ENCODE measurements at regions not wholly inside any gene's neighbourhood (a gene's known extent, or its start where the extent isn't known, plus 50 kb on each side); places are given as distances from the start of the nearest gene placed in this dataset.

DNA sequence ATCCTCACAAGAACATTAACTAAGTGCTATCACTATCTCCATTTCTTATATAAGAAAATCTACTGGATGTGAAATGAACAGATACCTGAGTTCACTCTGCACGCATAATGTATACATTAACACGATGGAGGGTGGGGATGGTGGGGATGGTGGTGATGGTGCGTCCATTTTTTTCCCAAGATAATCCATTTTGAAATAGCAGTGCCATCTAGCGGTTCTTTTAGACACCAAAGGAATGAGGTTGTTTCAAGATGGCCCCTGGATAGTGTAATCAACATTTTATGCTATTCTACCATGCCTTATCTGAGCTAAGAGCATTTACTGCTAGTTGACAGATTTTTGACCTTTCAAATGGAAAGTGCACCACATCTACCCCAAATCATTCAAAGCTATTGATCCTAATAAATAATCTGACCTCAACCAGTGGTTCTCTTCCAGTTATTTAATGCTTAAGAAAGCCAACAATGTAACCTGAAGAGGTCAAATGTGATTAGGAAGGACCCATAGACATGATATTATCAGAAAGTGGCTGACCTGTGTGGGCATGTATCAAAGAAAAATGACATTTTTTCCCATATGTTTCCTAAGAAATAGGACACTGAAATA, 714.7 kb upstream of the TENM4 start:
- TF ChIP-seq, protein P1, sequence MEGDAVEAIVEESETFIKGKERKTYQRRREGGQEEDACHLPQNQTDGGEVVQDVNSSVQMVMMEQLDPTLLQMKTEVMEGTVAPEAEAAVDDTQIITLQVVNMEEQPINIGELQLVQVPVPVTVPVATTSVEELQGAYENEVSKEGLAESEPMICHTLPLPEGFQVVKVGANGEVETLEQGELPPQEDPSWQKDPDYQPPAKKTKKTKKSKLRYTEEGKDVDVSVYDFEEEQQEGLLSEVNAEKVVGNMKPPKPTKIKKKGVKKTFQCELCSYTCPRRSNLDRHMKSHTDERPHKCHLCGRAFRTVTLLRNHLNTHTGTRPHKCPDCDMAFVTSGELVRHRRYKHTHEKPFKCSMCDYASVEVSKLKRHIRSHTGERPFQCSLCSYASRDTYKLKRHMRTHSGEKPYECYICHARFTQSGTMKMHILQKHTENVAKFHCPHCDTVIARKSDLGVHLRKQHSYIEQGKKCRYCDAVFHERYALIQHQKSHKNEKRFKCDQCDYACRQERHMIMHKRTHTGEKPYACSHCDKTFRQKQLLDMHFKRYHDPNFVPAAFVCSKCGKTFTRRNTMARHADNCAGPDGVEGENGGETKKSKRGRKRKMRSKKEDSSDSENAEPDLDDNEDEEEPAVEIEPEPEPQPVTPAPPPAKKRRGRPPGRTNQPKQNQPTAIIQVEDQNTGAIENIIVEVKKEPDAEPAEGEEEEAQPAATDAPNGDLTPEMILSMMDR (conservative IDR thresholded peaks at IDR 0.05): peak; percentile 72
- DNase-seq (ENCODE audit: low read depth, low spot score): peak; percentile 6
- Mint-ChIP-seq H3K36me3 (ENCODE audit: low read depth) (no peaks in the 10 kb centered on the region), H3K9me3 (no peaks in the 10 kb centered on the region), H3K27me3 (ENCODE audit: low read depth) (no peaks in the 10 kb centered on the region), H3K27ac (ENCODE audit: unreplicated experiment) (no peak overlapping the region), H3K4me3 (no peak overlapping the region), H3K4me1 (peaks cover 4% of the 10 kb centered on the region)

DNA sequence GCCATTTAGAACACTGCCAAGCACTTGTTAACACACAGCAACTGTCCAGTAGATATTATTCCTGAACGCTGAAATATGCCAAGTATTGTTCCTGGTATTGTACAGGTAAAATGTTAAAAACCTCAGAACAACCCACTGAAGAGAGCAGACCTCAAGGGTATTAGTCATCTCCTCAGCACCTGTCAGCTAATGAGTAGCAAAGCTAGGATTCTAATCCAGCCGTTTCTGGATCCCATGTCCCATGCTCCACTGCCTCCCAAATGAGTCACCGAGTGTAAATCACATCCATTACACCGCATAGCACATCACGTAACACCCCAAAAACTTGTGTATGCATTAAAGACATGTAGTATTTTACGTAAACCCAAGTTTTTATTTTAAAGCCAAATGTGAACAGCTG, 705.4 kb upstream of the TENM4 start:
- peaks cover 13% of the 10 kb centered on the region for H3K4me1 Mint-ChIP-seq
- no peaks in the 10 kb centered on the region for H3K36me3 Mint-ChIP-seq (ENCODE audit: low read depth)
- no peak overlapping the region for H3K27ac Mint-ChIP-seq (ENCODE audit: unreplicated experiment)
- TF ChIP-seq, protein P1 (conservative IDR thresholded peaks at IDR 0.05): no peak
- no peak overlapping the region for H3K4me3 Mint-ChIP-seq
- no peaks in the 10 kb centered on the region for H3K27me3 Mint-ChIP-seq (ENCODE audit: low read depth)
- no peaks in the 10 kb centered on the region for H3K9me3 Mint-ChIP-seq
- no peak for DNase-seq (ENCODE audit: low read depth, low spot score)

DNA sequence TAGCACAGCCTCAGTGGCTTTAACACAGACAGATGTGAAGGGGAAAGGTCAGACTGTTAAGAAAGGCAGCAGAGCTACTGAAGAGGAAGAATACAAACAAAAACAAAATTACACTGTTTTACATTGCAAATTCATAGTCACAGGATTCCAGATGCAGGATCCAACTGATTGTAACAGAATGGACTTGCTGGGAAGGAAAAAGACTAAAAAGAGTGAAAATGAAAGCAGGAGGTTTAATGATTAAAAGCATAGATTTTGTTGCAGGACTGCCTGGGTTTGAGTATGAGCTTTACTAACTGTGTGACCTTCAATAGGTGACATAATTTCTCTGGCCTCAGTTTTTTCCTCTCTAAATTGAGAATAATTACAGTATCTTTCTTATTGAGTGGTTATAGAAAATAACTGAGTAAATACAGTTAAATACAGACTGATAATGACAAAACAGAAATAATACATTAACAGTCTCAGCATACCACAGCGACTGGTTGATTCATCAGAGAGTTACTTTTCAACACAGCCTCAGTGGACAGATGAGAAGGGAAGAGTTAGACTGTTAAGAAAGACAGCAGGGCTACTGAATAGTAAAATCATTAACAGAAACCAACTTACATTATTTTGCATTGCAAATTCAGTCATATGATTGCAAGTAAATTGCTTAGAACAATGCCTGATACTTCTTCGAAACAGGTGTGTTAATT, 704.2 kb upstream of the TENM4 start:
- no peaks in the 10 kb centered on the region for H3K27me3 Mint-ChIP-seq (ENCODE audit: low read depth)
- no peak overlapping the region for H3K27ac Mint-ChIP-seq (ENCODE audit: unreplicated experiment)
- no peaks in the 10 kb centered on the region for H3K36me3 Mint-ChIP-seq (ENCODE audit: low read depth)

DNA sequence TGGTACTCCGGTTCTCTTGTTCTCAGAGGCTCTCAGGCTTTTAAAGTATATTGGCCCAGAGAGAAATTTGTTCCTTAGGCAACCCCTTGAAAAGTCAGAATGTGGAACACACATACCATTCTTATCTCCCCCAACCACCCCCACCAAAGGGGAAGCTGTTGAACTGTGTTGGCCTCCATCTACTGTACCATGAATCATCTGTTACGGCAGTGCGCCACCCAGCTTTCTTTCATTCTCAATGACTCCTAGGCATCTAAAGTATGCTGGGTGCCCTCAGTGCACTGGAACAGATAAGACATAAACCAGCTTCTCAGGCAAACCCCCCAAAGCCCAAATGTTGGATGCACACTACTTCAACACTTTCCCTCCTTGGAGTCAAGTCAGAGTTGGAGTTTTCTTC, 696.2 kb upstream of the TENM4 start:
- TF ChIP-seq, protein P1 (conservative IDR thresholded peaks at IDR 0.05): no peak
- peaks cover 6% of the 10 kb centered on the region for H3K36me3 Mint-ChIP-seq (ENCODE audit: low read depth)
- H3K4me3 Mint-ChIP-seq: no peak overlapping the region
- H3K9me3 Mint-ChIP-seq: peaks cover 8% of the 10 kb centered on the region
- no peaks in the 10 kb centered on the region for H3K4me1 Mint-ChIP-seq
- no peak for DNase-seq (ENCODE audit: low read depth, low spot score)
- no peaks in the 10 kb centered on the region for H3K27me3 Mint-ChIP-seq (ENCODE audit: low read depth)
- H3K27ac Mint-ChIP-seq (ENCODE audit: unreplicated experiment): no peak overlapping the region

More for the DNA sequence above, 704.2 kb upstream of the TENM4 start:
- TF ChIP-seq, protein P1 (conservative IDR thresholded peaks at IDR 0.05): no peak
- peaks cover 13% of the 10 kb centered on the region for H3K4me1 Mint-ChIP-seq
- DNase-seq (ENCODE audit: low read depth, low spot score): no peak
- no peak overlapping the region for H3K4me3 Mint-ChIP-seq
- H3K9me3 Mint-ChIP-seq: no peaks in the 10 kb centered on the region

DNA sequence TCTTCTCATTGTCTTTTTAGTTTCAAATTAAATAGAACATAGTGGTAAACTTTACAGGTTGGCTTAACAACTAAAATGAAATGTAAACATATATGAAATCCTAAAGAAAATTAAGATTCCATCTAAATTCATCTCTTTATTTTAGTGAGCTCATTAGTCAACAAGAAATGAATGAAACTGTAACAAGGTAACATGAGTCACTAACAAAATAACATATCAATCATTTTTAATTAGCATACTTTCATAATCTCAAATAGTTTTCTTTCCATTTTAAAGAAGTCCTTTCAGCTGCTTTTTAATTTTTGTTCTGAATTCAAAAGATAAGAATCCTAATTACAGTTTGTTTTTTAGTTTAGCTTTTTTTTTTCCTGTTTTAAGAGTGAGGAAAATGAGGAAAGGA, 688.6 kb upstream of the TENM4 start:
- no peaks in the 10 kb centered on the region for H3K4me1 Mint-ChIP-seq
- no peak overlapping the region for H3K27ac Mint-ChIP-seq (ENCODE audit: unreplicated experiment)
- TF ChIP-seq, protein P1 (conservative IDR thresholded peaks at IDR 0.05): no peak
- H3K4me3 Mint-ChIP-seq: no peak overlapping the region
- DNase-seq (ENCODE audit: low read depth, low spot score): no peak
- no peaks in the 10 kb centered on the region for H3K9me3 Mint-ChIP-seq
- H3K27me3 Mint-ChIP-seq (ENCODE audit: low read depth): no peaks in the 10 kb centered on the region
- H3K36me3 Mint-ChIP-seq (ENCODE audit: low read depth): no peaks in the 10 kb centered on the region

Measured in neural crest cell (in vitro differentiated cells).